HG02798 (cell line): ENCODE measurements at regions not wholly inside any gene's neighbourhood (a gene's known extent, or its start where the extent isn't known, plus 50 kb on each side); places are given as distances from the start of the nearest gene placed in this dataset.

Source experiments
- ATAC-seq: cut with Tn5 transposase; IDR thresholded peaks from one replicate; pipeline ENCODE4 v1.9.1; 2021; ENCODE audit warnings: mild to moderate bottlenecking; ENCODE audit not compliant: unreplicated experiment, poor library complexity

- no peak for ATAC-seq
Measured at GRCh38 chr9:19614294-19614693, 174.5 kb downstream of the SLC24A2 start.

- ATAC-seq, result no peak
Measured at GRCh38 chr9:19600538-19600937, 188.3 kb downstream of the SLC24A2 start.

GRCh38 chr9:19598722-19599121 is 189.9 kb downstream of the ACER2 start:
- ATAC-seq, result no peak

DNA sequence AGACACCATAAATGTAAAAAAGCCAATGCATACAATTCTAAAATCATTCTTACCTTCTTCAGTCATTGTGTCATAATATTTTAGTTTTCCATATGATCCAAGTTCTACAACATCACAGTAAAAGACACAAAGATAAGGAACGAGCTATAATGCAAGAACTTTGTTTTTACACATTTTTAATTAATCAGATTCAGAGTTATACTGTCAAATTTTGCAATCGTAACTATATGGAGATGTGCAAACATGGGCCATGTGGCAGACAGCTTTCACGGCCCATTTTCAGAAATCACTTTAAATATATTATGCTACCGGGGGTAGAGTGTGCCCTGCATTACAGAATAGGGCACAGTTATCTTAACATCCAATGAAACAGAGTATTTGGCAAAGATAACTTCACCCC is 188.4 kb downstream of the ACER2 start:
- ATAC-seq, result no peak

DNA sequence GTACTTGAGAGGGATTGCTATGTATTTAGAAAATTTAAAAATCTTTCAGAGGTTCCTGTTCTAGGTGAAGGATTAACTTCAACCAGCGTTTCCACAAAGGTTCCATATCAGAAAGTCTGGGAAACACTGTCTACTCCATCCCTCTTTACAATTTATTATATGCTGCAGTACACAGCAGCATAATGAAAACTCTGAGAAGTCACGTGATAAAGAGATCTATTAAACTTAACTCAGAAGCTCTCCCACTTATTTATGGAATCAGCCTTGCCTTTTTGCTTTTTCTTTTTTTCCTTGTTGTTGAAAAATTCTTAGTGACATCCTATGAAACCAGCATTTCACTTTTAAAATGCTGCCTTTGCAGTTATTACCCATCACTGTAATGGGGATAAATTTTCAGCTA is 186.2 kb downstream of the ACER2 start:
- no peak for ATAC-seq

- no peak for ATAC-seq
Measured at GRCh38 chr9:19587678-19588077, 178.9 kb downstream of the ACER2 start.

GRCh38 chr9:19583890-19584289 is 175.1 kb downstream of the ACER2 start:
- no peak for ATAC-seq

DNA sequence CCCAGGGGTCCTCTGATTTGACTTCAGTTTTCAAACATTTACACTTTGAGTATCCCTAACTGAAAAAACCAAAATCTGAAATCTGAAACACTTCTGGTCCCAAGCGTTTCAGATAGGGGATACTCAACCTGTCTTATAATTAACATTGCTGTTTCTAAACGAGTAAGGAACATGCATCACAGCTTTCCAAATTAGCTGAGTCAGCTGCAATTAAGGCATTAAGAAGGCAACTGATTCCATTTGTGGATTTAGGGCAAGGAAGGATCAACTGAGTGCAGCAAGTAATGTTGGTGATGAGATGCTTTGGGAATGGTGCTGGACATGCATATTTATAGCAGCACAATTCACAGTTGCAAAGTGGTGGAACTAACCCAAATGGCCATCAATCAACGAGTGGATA is 168.6 kb downstream of the ACER2 start:
- ATAC-seq, result no peak

- ATAC-seq, result no peak
Measured at GRCh38 chr9:19568946-19569345, 160.1 kb downstream of the ACER2 start.

- ATAC-seq, result no peak
Measured at GRCh38 chr9:19564396-19565061, 155.7 kb downstream of the ACER2 start.

GRCh38 chr9:19555214-19555613 is 146.4 kb downstream of the ACER2 start:
- no peak for ATAC-seq

DNA sequence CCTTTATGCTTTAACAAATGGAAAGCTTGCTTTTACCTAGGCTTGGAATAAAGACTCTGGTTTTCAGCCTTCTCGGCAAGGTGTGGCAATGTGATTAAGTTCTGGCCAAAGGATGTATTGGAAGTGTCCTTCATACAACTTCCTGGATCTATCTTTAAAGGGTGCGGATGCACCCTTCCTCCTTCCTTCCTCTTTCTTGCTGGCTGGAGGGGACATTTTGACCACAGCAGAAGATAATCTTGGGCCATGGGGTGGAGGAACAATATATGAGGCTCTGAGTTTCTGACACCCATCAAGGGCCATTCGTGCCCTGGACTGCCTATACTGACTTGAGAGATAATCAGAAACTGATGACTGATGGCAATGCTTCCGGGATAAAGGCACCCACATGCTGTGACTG is 145.7 kb downstream of the ACER2 start:
- ATAC-seq, result no peak

GRCh38 chr9:19553441-19553840 is 144.6 kb downstream of the ACER2 start:
- no peak for ATAC-seq

DNA sequence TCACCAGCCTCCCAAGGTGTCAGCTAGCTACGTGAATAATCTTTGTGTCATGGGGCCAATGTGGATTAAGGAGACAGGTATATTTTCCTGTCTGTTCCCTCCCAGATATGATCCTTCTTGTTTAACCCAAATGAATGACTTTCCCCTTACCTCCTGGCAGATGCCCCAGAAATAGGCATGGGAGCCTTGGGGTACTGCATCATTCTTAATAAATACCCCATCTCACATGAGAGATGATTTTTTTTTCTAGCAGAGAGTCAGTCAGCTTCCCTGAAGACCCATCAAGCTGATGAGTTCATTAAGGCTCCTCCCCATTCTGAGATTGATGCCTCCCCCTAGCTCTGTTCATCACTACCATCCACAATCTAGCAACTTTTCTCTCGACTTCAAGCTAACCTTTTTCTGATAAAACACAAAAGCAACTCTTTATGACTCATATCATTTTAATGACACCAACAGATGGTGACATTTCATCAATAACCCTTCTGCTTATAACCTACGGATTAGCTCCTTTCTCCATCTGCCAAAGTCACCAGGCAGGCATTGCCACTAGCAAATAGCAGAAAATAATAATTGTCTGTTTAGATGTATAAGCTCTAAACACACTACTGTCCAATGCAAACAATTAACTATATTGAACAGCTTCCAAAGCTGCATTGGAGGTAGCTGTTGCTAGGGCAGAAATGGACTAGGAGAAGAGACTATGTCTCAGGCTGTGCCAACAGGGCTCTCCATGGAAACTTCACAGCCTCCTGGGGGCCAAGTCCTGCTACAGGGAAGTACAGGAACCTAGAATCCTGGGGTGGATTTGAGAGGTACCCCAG is 143.7 kb downstream of the ACER2 start:
- no peak for ATAC-seq

GRCh38 chr9:19551124-19551929 is 142.5 kb downstream of the ACER2 start:
- peak; percentile 53 for ATAC-seq

- ATAC-seq, result no peak
Measured at GRCh38 chr9:19550009-19550408, 141.2 kb downstream of the ACER2 start.

DNA sequence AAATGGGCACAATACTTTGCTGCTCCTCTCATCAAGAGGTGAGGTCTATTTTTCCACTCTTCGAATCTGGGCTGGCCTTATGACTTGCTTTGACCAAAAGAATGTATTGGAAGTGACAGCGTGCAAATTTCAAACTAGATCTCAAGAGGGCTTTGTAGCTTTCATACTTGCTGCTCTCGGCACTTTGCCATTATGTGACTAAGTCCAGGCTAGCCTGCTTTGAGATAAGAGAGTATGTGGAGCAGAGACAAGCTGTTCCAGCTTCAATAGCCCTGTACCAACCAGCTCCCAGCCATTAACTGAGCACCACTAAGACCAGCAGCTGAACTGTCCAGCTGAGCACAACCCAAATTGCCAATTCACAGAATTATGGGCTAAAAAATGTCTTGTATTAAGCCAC is 124.6 kb downstream of the ACER2 start:
- ATAC-seq, result no peak

GRCh38 chr9:19527663-19528062 is 118.9 kb downstream of the ACER2 start:
- ATAC-seq, result no peak

DNA sequence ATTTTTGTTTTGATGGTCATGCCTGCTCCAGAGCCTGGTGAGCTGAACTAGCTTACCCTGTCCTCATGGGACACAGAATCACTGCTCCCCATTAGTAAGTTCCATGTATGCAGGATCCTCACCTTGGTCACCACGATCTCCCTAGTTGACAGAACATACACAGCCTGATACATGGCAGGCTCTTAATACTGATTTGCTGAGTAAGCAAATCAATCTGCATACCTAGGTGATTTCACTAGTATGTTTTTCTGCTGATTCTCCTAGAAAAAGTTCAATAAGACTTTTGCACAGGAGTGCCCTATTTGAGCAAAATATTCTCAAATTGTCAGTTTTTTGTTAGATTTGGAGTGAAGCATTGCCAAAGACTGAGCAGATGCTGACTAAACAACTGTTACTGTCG is 113.7 kb downstream of the ACER2 start:
- no peak for ATAC-seq

DNA sequence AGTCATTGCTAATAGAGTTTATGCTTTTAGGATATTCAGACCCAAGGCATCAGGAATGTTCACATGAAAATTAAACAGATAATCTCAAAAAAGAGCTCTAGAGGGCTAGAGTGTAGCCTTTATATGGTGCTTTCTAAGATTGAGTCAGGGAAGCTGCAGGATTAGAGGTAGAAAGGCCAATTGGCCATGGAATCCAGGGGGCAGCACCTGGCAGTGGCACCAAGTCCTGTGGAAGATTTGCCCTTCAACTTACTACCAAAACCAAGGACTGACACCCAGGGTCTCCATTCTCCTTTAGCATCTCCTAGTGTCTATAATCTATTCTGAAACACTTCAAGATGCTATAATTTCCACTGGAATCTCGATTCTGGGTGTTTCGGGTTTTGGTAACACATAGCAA is 112.4 kb downstream of the ACER2 start:
- no peak for ATAC-seq
